ENCODE measurements at regions not wholly inside any gene's neighbourhood (a gene's known extent, or its start where the extent isn't known, plus 50 kb on each side); places are given as distances from the start of the nearest gene placed in this dataset.

GRCh38 chr7:25854059-25854458 lies 297.9 kb upstream of the NFE2L3 start:
- no peak for DNase-seq

DNA sequence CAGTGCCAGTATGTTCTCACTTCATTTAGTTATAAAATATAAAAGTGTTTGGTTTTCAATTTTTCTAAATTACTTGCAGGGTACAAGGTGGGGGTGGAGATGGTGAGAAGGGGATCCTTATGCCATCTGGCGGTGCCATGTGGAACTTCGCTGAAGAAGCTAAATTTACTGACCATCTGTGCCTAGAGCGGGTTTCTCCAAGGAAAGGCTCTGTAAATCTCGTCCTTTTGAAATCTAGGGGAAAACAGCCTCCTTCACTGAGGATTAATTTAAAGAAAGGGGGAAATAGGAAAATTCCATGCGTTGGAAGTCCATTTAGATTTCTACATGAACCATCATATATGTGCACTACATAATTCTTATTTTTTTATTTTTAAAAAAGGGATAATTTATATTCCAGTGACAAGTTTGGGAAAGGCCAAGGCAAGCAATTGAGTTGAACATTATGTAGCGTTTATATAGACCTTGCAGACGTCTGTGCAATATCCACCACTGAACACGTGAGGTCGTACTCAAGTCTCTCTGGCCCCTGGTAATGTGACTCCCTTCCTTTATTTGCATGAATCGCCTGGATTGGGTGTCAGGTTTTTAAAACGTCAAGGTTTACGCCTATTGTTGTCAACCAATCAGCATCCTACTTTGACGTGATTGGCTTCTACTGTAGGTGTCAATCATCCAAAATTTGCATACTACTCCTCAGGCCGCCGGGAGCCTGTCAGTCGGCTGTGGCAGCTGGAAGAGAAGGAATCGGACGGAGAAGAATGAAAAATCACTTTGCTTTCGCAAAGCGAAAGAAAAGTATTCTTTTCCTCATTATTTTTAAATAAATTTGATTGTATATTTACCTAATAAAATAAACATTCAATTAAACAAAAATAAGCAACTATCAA lies 297.1 kb upstream of the NFE2L3 start:
- DNase-seq, result peak; percentile 45

GRCh38 chr7:25855854-25856782 lies 295.9 kb upstream of the NFE2L3 start:
- no peak for DNase-seq

- DNase-seq, result no peak
These were observed 294.5 kb upstream of the NFE2L3 start for GRCh38 chr7:25857376-25858067.

GRCh38 chr7:25858200-25858524 lies 293.8 kb upstream of the NFE2L3 start:
- no peak for DNase-seq

DNA sequence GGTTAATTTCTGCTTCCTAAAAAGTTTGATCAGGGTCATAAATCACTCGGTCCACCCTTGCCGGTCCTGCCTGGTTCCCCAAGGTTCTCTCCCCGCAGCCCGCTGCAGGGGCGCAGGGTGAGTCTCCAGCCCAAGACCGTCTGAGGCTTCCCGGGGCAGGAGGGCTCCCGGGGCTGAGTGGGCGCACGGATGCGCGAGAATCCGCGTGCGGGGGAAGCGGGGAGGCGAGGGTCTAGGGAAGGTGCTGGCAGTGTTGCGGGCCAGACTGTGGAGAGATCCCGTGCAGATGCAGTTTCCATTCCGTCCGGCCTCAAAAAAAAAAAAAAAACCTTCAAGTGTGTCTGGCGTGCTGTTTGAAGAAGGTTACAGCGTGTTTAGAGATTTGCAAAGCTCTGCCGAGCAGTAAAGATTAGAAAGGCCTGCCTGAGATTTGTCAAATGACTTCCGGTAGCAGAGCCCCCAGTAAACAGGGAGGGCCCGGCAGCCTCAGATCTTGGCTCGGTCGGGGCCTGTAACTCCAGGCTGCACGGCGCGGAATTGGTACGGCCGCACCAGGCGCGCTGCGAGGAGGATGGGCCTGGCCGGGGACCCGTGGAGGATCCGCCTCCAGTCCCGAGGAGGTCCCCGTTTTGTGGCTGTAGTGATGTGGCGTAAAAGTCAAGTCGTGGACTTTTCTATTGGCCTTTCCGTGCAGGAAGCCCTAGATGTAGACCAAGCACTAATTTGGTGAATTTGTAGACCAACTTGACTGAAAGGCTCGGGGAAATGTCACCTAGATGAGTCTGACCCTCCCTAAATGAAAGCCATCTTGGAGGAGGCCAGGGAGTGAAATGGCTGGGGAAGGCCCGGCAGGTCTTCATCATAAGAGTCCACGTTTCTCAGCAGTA lies 293.2 kb upstream of the NFE2L3 start:
- no peak for DNase-seq

- DNase-seq, result no peak
These were observed 292.4 kb upstream of the NFE2L3 start for GRCh38 chr7:25859412-25860274.

- no peak for DNase-seq
These were observed 291.5 kb upstream of the NFE2L3 start for GRCh38 chr7:25860275-25861163.

- DNase-seq, result no peak
These were observed 290.9 kb upstream of the NFE2L3 start for GRCh38 chr7:25861164-25861496.

- no peak for DNase-seq
These were observed 290.3 kb upstream of the NFE2L3 start for GRCh38 chr7:25861601-25862260.

- peak; percentile 33 for DNase-seq
These were observed 289.6 kb upstream of the NFE2L3 start for GRCh38 chr7:25862261-25863004.

GRCh38 chr7:25863005-25863728 lies 288.8 kb upstream of the NFE2L3 start:
- no peak for DNase-seq

GRCh38 chr7:25863729-25864110 lies 288.3 kb upstream of the NFE2L3 start:
- DNase-seq, result no peak

DNA sequence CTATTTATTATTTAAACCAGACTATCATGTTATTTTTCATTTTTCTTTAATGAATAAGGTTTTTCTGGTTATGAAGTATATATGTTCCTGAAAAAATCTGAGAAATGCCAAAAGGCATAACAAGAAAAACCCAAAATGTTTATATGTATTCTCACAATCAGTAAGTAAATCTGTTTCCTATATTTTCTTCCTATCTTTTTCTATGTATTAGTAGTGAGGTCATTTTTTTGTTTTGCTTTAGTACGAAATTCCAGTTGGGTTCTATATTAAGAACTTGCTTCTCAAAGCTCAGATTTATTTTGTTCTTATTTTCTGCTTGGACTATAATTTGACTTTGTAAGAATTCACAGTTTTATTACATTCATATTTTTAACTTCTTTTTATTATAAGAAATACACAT lies 287.5 kb upstream of the NFE2L3 start:
- no peak for DNase-seq

- no peak for DNase-seq
These were observed 286.9 kb upstream of the NFE2L3 start for GRCh38 chr7:25864943-25865751.

DNA sequence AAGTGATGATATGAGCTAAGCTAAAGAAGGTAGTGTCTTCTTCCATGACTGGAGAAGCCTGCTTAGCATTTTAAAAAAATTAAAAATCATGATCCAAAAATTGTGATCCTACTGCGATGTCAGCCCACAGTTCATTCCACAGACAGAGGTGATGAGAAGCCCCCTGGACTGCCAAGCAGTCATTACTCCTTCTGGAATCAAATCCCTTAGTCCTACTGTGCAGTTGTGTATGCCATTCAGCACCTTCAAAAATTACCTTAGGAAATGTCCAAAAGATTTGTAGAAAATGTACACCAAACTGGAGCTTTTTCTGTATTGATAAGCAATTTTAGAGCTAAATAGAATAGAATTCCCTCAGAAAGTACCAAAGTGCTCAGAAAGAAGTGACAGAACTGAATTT lies 283.5 kb upstream of the NFE2L3 start:
- no peak for DNase-seq

DNA sequence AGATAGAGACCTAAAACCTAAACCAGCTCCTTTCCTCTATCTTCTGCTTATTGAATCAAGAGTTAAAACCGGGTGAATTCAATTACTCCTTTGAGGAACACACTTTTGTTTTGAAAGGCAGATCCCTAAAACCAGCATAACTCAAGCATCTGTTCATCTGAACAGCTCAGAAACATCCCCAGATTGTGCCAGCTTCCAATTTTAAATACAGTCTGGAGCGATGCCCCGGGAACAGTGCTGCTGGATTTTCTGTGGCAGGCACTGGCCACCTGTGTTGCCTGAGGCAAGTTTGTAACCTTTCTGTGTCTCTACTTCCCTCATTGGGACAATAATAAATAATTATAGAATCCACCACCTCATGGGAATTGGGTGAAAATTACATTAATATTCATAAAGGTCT lies 281.4 kb upstream of the NFE2L3 start:
- no peak for DNase-seq

Data from 8988T (cell line).